ENCODE measurements at regions not wholly inside any gene's neighbourhood (a gene's known extent, or its start where the extent isn't known, plus 50 kb on each side); places are given as distances from the start of the nearest gene placed in this dataset.
"Not testable (repeated sequence)": the region's sequence is repeated elsewhere in the genome, so short reads cannot be mapped to it uniquely, and the experiment has no call there.

DNA sequence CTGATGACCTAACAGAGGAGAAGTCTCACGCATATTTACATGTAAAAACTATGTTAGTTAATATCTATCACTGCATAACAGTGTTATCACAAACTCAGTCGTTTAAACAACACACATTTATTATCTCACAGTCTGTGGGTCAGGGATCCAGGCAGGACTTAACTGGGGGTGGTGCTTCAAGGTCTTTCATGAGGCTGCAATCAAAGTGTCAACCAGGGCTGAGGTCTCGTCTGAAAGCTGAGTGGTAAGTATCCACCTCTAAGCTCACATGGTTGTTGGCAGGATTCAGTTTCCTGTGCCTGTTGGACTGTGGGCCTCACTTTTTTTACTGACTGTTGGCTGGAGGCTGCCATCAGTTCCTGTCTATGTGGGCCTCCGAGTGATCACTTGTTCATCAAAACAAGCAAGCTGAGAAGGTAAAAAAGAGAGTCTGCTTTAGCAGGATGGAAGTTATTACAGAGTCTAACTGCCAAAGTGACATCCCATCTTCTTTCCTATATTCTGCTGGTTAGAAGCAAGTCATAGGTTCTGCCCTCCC lies 188.6 kb downstream of the CARTPT start:
- H3K4me1 ChIP-seq (ENCODE audit: control insufficient read depth, insufficient read depth, low read length): peaks cover 3% of the 10 kb centered on the region
- 39% methylated on average over 4 of the region's 4 CpGs for WGBS
- H3K27ac ChIP-seq (ENCODE audit: low read length): no peak overlapping the region
- no peak for ATAC-seq
- no peak for DNase-seq
- no peaks in the 10 kb centered on the region for H3K27me3 ChIP-seq (ENCODE audit: control insufficient read depth, insufficient read depth)
- no peaks in the 10 kb centered on the region for H3K9me3 ChIP-seq (ENCODE audit: control insufficient read depth, low read length)
- intact Hi-C loops (cut with DNase I): no loop called here
- H3K4me3 ChIP-seq (ENCODE audit: low read length): no peak overlapping the region

DNA sequence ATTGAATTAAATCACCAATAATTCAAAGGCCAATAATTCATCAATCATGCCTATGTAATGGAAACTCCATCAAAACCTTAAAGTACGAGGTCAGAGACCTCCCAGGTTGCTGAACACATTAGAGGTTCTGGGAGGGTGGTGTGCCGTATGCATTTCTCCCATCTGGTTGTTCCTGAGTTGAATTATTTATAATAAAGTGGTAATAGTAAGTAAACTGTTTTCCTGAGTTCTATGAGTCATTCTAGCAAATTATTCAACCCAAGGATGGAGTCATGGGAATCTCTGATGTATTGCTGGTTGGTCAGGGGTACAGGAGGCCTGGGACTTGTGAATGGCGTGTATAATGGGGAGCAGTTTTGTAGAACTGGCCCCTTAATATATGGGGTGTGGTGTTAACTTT lies 191.7 kb downstream of the CARTPT start:
- Histone ChIP-seq H3K27ac (ENCODE audit: low read length) (no peak overlapping the region), H3K4me1 (ENCODE audit: control insufficient read depth, insufficient read depth, low read length) (peaks cover 3% of the 10 kb centered on the region), H3K27me3 (ENCODE audit: control insufficient read depth, insufficient read depth) (no peaks in the 10 kb centered on the region), H3K4me3 (ENCODE audit: low read length) (no peak overlapping the region), H3K9me3 (ENCODE audit: control insufficient read depth, low read length) (no peaks in the 10 kb centered on the region)
- DNase-seq (no peak), ATAC-seq (no peak)
- intact Hi-C loops (cut with DNase I): no loop called here
- 87% methylated on average over 3 of the region's 3 CpGs for WGBS

DNA sequence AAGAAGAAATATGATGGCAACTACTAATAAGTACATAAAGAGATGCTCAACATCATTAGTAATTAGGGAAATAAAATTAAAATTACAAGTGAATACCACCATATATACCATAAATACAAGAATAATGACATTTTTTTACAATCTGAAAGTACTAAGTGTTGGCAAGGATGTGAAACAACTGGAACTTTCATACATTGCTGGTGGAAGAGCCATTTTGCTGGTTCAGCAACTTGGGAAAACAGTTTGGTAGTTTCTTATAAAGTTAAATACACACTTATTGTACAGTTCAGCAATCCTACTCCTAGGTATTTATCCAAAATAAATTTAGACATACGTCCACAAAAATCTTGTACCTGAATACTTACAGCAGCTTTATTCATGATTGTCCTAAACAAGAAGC lies 192.9 kb downstream of the CARTPT start:
- intact Hi-C loops (cut with DNase I): no loop called here
- Histone ChIP-seq H3K27ac (ENCODE audit: low read length) (no peak overlapping the region), H3K27me3 (ENCODE audit: control insufficient read depth, insufficient read depth) (no peaks in the 10 kb centered on the region), H3K4me1 (ENCODE audit: control insufficient read depth, insufficient read depth, low read length) (peaks cover 2% of the 10 kb centered on the region), H3K9me3 (ENCODE audit: control insufficient read depth, low read length) (no peaks in the 10 kb centered on the region), H3K4me3 (ENCODE audit: low read length) (no peak overlapping the region)
- ATAC-seq (no peak), DNase-seq (no peak)
- 95% methylated on average over 1 of the region's 1 CpG for WGBS

GRCh38 chr5:71914281-71914680 lies 193.0 kb upstream of the MAP1B start:
- intact Hi-C loops (cut with DNase I): no loop called here
- DNase-seq (no peak), ATAC-seq (no peak)
- no peaks in the 10 kb centered on the region for H3K27me3 ChIP-seq (ENCODE audit: control insufficient read depth, insufficient read depth)
- 52% methylated on average over 2 of the region's 2 CpGs for WGBS
- no peaks in the 10 kb centered on the region for H3K4me1 ChIP-seq (ENCODE audit: control insufficient read depth, insufficient read depth, low read length)
- no peaks in the 10 kb centered on the region for H3K9me3 ChIP-seq (ENCODE audit: control insufficient read depth, low read length)
- H3K27ac ChIP-seq (ENCODE audit: low read length): no peak overlapping the region
- H3K4me3 ChIP-seq (ENCODE audit: low read length): no peak overlapping the region

GRCh38 chr5:71922584-71923106 lies 184.6 kb upstream of the MAP1B start:
- Histone ChIP-seq H3K27me3 (ENCODE audit: control insufficient read depth, insufficient read depth) (no peaks in the 10 kb centered on the region), H3K9me3 (ENCODE audit: control insufficient read depth, low read length) (peaks cover 2% of the 10 kb centered on the region), H3K4me3 (ENCODE audit: low read length) (no peak overlapping the region), H3K4me1 (ENCODE audit: control insufficient read depth, insufficient read depth, low read length) (no peaks in the 10 kb centered on the region), H3K27ac (ENCODE audit: low read length) (peak overlapping the region; percentile 25)
- ATAC-seq (peak; percentile 36 to 71), DNase-seq (no peak)
- intact Hi-C loops (cut with DNase I): no loop called here

- H3K27me3 ChIP-seq (ENCODE audit: control insufficient read depth, insufficient read depth): no peaks in the 10 kb centered on the region
- H3K4me3 ChIP-seq (ENCODE audit: low read length): no peak overlapping the region
- no peaks in the 10 kb centered on the region for H3K4me1 ChIP-seq (ENCODE audit: control insufficient read depth, insufficient read depth, low read length)
- H3K27ac ChIP-seq (ENCODE audit: low read length): no peak overlapping the region
- H3K9me3 ChIP-seq (ENCODE audit: control insufficient read depth, low read length): peaks cover 2% of the 10 kb centered on the region
- DNase-seq: no peak
- ATAC-seq: no peak
- 96% methylated on average over 2 of the region's 2 CpGs for WGBS
- intact Hi-C loops (cut with DNase I): no loop called here
Observed at GRCh38 chr5:71923755-71924154, 183.5 kb upstream of the MAP1B start.

GRCh38 chr5:71924325-71924724 lies 182.9 kb upstream of the MAP1B start:
- peaks cover 2% of the 10 kb centered on the region for H3K9me3 ChIP-seq (ENCODE audit: control insufficient read depth, low read length)
- DNase-seq (no peak), ATAC-seq (no peak)
- no peaks in the 10 kb centered on the region for H3K4me1 ChIP-seq (ENCODE audit: control insufficient read depth, insufficient read depth, low read length)
- H3K27ac ChIP-seq (ENCODE audit: low read length): no peak overlapping the region
- intact Hi-C loops (cut with DNase I): no loop called here
- no peak overlapping the region for H3K4me3 ChIP-seq (ENCODE audit: low read length)
- no peaks in the 10 kb centered on the region for H3K27me3 ChIP-seq (ENCODE audit: control insufficient read depth, insufficient read depth)

- 44% methylated on average over 3 of the region's 3 CpGs for WGBS
- intact Hi-C loops (cut with DNase I): no loop called here
- peak in 1 of 2 donors; percentile 31 for ATAC-seq
Observed at GRCh38 chr5:71924980-71925379, 182.3 kb upstream of the MAP1B start.

DNA sequence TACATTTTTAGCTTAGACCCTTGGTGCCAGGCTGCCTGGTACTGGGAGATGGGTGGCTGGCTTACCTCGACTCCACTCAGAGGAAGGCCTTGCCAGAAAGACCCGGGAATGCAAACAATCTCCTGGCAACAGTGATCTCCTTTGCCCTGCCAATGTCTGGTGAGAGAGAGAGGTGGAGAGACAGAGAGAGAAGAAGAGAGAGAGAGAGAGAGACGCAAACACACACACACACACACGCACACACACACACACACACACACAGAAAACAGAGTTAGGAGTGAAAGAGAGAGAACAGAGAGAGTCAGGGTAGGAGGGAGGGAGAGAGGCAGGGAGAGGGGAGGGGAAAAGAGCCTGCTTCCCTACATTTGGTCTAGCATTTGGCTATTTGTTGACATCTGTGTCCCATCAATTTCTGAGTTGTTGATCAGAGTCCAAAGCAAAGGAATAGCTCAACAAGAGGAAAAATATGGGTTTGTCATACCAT lies 181.6 kb upstream of the MAP1B start:
- ATAC-seq: peak; percentile 56 to 85
- intact Hi-C loops (cut with DNase I): no loop called here

More at GRCh38 chr5:71924980-71925379, 182.3 kb upstream of the MAP1B start:
- Histone ChIP-seq H3K4me3 (ENCODE audit: low read length) (no peak overlapping the region), H3K9me3 (ENCODE audit: control insufficient read depth, low read length) (peaks cover 2% of the 10 kb centered on the region), H3K4me1 (ENCODE audit: control insufficient read depth, insufficient read depth, low read length) (no peaks in the 10 kb centered on the region), H3K27me3 (ENCODE audit: control insufficient read depth, insufficient read depth) (no peaks in the 10 kb centered on the region), H3K27ac (ENCODE audit: low read length) (no peak overlapping the region)
- no peak for DNase-seq

DNA sequence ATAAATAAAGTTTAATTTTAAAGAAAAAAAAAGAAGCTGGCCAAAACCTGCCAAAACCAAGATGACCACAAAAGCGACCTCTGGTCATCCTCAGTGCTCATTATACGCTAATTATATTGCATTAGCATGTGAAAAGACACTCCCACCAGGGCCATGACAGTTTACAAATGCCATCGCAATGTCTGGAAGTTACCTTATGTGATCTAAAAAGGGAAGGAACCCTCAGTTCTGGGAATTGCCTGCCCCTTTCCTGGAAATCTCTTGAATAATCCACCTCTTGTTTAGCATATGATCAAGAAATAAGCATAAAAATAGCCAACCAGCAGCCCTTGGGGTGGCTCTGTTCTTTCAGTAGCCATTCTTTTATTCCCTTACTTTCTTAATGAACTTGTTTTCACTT lies 178.3 kb upstream of the MAP1B start:
- intact Hi-C loops (cut with DNase I): no loop called here
- no peak for ATAC-seq
- 74% methylated on average over 3 of the region's 3 CpGs for WGBS
- H3K9me3 ChIP-seq (ENCODE audit: control insufficient read depth, low read length): peaks cover 2% of the 10 kb centered on the region
- no peak for DNase-seq
- H3K4me1 ChIP-seq (ENCODE audit: control insufficient read depth, insufficient read depth, low read length): peaks cover 6% of the 10 kb centered on the region
- H3K27me3 ChIP-seq (ENCODE audit: control insufficient read depth, insufficient read depth): no peaks in the 10 kb centered on the region
- no peak overlapping the region for H3K27ac ChIP-seq (ENCODE audit: low read length)
- H3K4me3 ChIP-seq (ENCODE audit: low read length): no peak overlapping the region

More for the DNA sequence above, 181.6 kb upstream of the MAP1B start:
- Histone ChIP-seq H3K4me3 (ENCODE audit: low read length) (no peak overlapping the region), H3K9me3 (ENCODE audit: control insufficient read depth, low read length) (peaks cover 2% of the 10 kb centered on the region), H3K27me3 (ENCODE audit: control insufficient read depth, insufficient read depth) (no peaks in the 10 kb centered on the region), H3K27ac (ENCODE audit: low read length) (peak overlapping the region; percentile 1), H3K4me1 (ENCODE audit: control insufficient read depth, insufficient read depth, low read length) (no peaks in the 10 kb centered on the region)
- WGBS: 32% methylated on average over 4 of the region's 4 CpGs
- peak in 1 of 3 donors; percentile 36 for DNase-seq

DNA sequence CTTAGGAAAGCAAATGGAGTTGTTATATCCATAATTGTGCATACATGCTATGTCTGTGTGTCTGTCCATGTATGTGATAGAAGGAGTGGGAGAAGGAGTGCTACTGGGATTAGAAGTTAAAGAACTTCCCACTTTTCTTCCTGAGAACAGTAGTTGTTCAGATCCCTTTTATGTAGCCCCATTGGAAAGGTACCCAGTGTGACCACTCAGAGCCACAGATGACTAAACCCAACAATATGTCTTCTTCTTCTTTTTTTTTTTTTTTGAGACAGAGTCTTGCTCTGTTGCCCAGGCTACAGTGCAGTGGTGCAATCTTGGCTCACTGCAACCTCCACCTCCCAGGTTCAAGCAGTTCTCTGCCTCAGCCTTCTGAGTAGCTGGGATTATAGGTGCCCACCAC lies 176.7 kb upstream of the MAP1B start:
- intact Hi-C loops (cut with DNase I): loop anchor here in 1 of 4 donors (10.0 kb wide), 1 partner anchor 84 kb away; no protein-coding TSS in a partner anchor
- not testable (repeated sequence) for DNase-seq

More for the DNA sequence above, 176.7 kb upstream of the MAP1B start:
- H3K27ac ChIP-seq (ENCODE audit: low read length); ATAC-seq; H3K4me3 ChIP-seq (ENCODE audit: low read length); H3K9me3 ChIP-seq (ENCODE audit: control insufficient read depth, low read length); H3K4me1 ChIP-seq (ENCODE audit: control insufficient read depth, insufficient read depth, low read length); H3K27me3 ChIP-seq (ENCODE audit: control insufficient read depth, insufficient read depth): not testable (repeated sequence)

Data from right cardiac atrium (tissue), 5 donors.